ENCODE measurements at regions not wholly inside any gene's neighbourhood (a gene's known extent, or its start where the extent isn't known, plus 50 kb on each side); places are given as distances from the start of the nearest gene placed in this dataset.

GRCh38 chr7:131654668-131655326 lies 98.4 kb upstream of the PODXL start:
- TF ChIP-seq POLR2AphosphoS5 (IDR thresholded peaks at IDR 0.05; ENCODE audit: insufficient read depth in 1 of 2, low read depth in 1 of 2) (no peak), CTCF (IDR thresholded peaks at IDR 0.05) (peak; percentile 74 to 88 (median 87)), POLR2A (IDR thresholded peaks at IDR 0.05) (no peak)
- no peaks in the 10 kb centered on the region for H3K36me3 ChIP-seq
- no peaks in the 10 kb centered on the region for H3K9me3 ChIP-seq
- no peaks in the 10 kb centered on the region for H3K4me1 ChIP-seq
- DNase-seq (ENCODE audit: extremely low spot score in 2 of 2): no peak
- H3K27me3 ChIP-seq: no peaks in the 10 kb centered on the region
- no peak overlapping the region for H3K4me3 ChIP-seq
- no peak overlapping the region for H3K27ac ChIP-seq
- intact Hi-C loops (cut with DNase I): loop anchor here (5.0 kb wide), 1 partner anchor 147 kb away; no protein-coding TSS in a partner anchor

GRCh38 chr7:131654249-131654558 lies 97.8 kb upstream of the PODXL start:
- Histone ChIP-seq H3K36me3 (no peaks in the 10 kb centered on the region), H3K4me3 (no peak overlapping the region), H3K4me1 (peaks cover 2% of the 10 kb centered on the region), H3K27ac (no peak overlapping the region), H3K9me3 (no peaks in the 10 kb centered on the region), H3K27me3 (no peaks in the 10 kb centered on the region)
- TF ChIP-seq CTCF (IDR thresholded peaks at IDR 0.05) (no peak), POLR2A (IDR thresholded peaks at IDR 0.05) (no peak)
- no peak for DNase-seq (ENCODE audit: extremely low spot score in 2 of 2)
- intact Hi-C loops (cut with DNase I): no loop called here

GRCh38 chr7:131653418-131654248 lies 97.2 kb upstream of the PODXL start:
- intact Hi-C loops (cut with DNase I): no loop called here
- Histone ChIP-seq H3K36me3 (no peaks in the 10 kb centered on the region), H3K4me3 (no peak overlapping the region), H3K27me3 (no peaks in the 10 kb centered on the region), H3K4me1 (peaks cover 4% of the 10 kb centered on the region), H3K9me3 (no peaks in the 10 kb centered on the region), H3K27ac (no peak overlapping the region)
- TF ChIP-seq POLR2AphosphoS5 (IDR thresholded peaks at IDR 0.05; ENCODE audit: insufficient read depth in 1 of 2, low read depth in 1 of 2) (no peak), CTCF (IDR thresholded peaks at IDR 0.05) (no peak), POLR2A (IDR thresholded peaks at IDR 0.05) (no peak)
- DNase-seq (ENCODE audit: extremely low spot score in 2 of 2): no peak

DNA sequence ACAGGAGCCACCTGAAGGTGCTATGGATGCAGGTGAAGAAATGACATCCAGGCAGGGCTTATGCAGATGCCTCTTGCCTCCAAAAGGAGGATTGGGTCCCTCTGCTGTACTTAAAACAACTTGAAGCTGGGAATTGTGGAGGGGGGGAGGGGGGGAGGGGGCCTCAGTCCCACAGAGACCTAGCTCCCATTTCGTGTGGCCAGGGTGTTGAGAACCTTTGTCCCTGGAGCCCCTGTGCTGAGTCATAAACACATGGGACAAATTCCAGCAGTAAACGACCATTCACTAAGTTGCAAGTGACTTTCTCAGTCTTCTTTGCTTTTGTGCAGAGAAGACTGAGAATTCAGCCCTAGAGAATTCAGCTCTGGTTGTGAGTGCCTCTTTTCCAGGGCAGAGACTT lies 96.5 kb upstream of the PODXL start:
- Histone ChIP-seq H3K4me1 (peaks cover 4% of the 10 kb centered on the region), H3K9me3 (no peaks in the 10 kb centered on the region), H3K4me3 (no peak overlapping the region), H3K27ac (no peak overlapping the region), H3K36me3 (no peaks in the 10 kb centered on the region), H3K27me3 (no peaks in the 10 kb centered on the region)
- TF ChIP-seq CTCF (IDR thresholded peaks at IDR 0.05) (no peak), POLR2A (IDR thresholded peaks at IDR 0.05) (no peak), POLR2AphosphoS5 (IDR thresholded peaks at IDR 0.05; ENCODE audit: insufficient read depth in 1 of 2, low read depth in 1 of 2) (no peak)
- intact Hi-C loops (cut with DNase I): no loop called here
- no peak for DNase-seq (ENCODE audit: extremely low spot score in 2 of 2)

DNA sequence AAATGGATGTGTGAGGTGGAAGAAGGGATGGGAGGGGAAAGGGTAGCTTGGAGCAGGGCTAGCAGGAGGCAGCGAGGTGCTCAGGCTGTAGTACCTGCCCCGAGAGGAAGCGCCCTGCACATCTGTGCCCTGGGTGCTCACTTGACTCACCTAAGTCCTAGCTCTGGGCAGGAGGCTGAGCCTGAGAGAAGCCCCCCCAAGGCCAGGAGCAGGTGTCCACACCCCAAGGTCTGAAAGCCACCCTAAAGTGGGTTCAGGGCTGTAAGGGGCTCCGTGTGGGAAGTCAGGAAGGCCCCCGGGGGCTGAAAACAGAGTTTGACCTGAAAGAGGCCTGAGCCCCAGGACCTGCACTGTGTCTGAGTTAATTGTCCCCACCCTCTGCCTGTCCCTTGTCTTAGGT lies 95.8 kb upstream of the PODXL start:
- Histone ChIP-seq H3K4me1 (peaks cover 4% of the 10 kb centered on the region), H3K9me3 (no peaks in the 10 kb centered on the region), H3K4me3 (no peak overlapping the region), H3K27me3 (no peaks in the 10 kb centered on the region), H3K36me3 (no peaks in the 10 kb centered on the region), H3K27ac (no peak overlapping the region)
- DNase-seq (ENCODE audit: extremely low spot score in 2 of 2): no peak
- no peak for TF ChIP-seq POLR2AphosphoS5 (IDR thresholded peaks at IDR 0.05; ENCODE audit: insufficient read depth in 1 of 2, low read depth in 1 of 2)
- TF ChIP-seq CTCF (IDR thresholded peaks at IDR 0.05): no peak
- TF ChIP-seq POLR2A (IDR thresholded peaks at IDR 0.05): no peak
- intact Hi-C loops (cut with DNase I): no loop called here

Data from vagina (tissue), 2 donors.